GM12865 (cell line): ENCODE measurements at regions not wholly inside any gene's neighbourhood (a gene's known extent, or its start where the extent isn't known, plus 50 kb on each side); places are given as distances from the start of the nearest gene placed in this dataset.

Source experiments
- DNase-seq: peaks from one replicate; pipeline ENCODE4 v3.0.0; 2010; ENCODE audit warnings: low read depth
- H3K4me3 ChIP-seq: 2 replicates; pipeline ENCODE4 v1.5.1; 2011; ENCODE audit warnings: mild to moderate bottlenecking, low read depth, low read length, control low read depth
- CTCF ChIP-seq: IDR thresholded peaks from 2 replicates; pipeline ENCODE4 v1.5.1; 2011; ENCODE audit warnings: low read length, control low read depth, low read depth, inconsistent platforms; ENCODE audit not compliant: insufficient read depth; ENCODE audit errors: missing control alignments

GRCh38 chr5:57859626-57860025 lies 377.0 kb upstream of the ACTBL2 start:
- TF ChIP-seq CTCF = no peak
- no peak for DNase-seq
- H3K4me3 ChIP-seq = no peak overlapping the region

GRCh38 chr5:57858905-57859304 lies 376.3 kb upstream of the ACTBL2 start:
- no peak for TF ChIP-seq CTCF
- H3K4me3 ChIP-seq = no peak overlapping the region
- DNase-seq = no peak

- no peak for DNase-seq
- no peak for TF ChIP-seq CTCF
- no peak overlapping the region for H3K4me3 ChIP-seq
Measured at GRCh38 chr5:57857696-57858095, 375.1 kb upstream of the ACTBL2 start.

- no peak for TF ChIP-seq CTCF
- H3K4me3 ChIP-seq = no peak overlapping the region
- no peak for DNase-seq
Measured at GRCh38 chr5:57855831-57856230, 373.2 kb upstream of the ACTBL2 start.

- DNase-seq = no peak
- no peak for TF ChIP-seq CTCF
- H3K4me3 ChIP-seq = no peak overlapping the region
Measured at GRCh38 chr5:57853929-57854697, 371.5 kb upstream of the ACTBL2 start.

- H3K4me3 ChIP-seq = no peak overlapping the region
- no peak for TF ChIP-seq CTCF
- DNase-seq = no peak
Measured at GRCh38 chr5:57850109-57850508, 367.5 kb upstream of the ACTBL2 start.

- DNase-seq = no peak
- TF ChIP-seq CTCF = no peak
- no peak overlapping the region for H3K4me3 ChIP-seq
Measured at GRCh38 chr5:57845025-57845424, 362.4 kb upstream of the ACTBL2 start.
